ENCODE measurements at regions not wholly inside any gene's neighbourhood (a gene's known extent, or its start where the extent isn't known, plus 50 kb on each side); places are given as distances from the start of the nearest gene placed in this dataset.

- Histone ChIP-seq H3K36me3 (ENCODE audit: control insufficient read depth in 4 of 4, insufficient read depth in 3 of 4, low read depth in 1 of 4, low read length in 3 of 4) (no peaks in the 10 kb centered on the region), H3K27ac (ENCODE audit: low read depth in 1 of 2, low read length in 2 of 2) (no peak overlapping the region), H3K27me3 (ENCODE audit: control insufficient read depth in 4 of 4, insufficient read depth in 4 of 4, low read length in 3 of 4) (no peaks in the 10 kb centered on the region), H3K4me3 (ENCODE audit: low read depth in 1 of 3, low read length in 3 of 3) (no peak overlapping the region), H3K9ac (ENCODE audit: low read depth in 1 of 2, low read length in 2 of 2) (no peak overlapping the region), H3K9me3 (ENCODE audit: control insufficient read depth in 4 of 4, low read length in 3 of 4) (peaks cover 0 to 7% (median 0%) of the 10 kb centered on the region in 4 donors), H3K4me1 (ENCODE audit: control insufficient read depth in 4 of 4, insufficient read depth in 4 of 4, low read length in 3 of 4) (no peaks in the 10 kb centered on the region)
- WGBS: 90% methylated on average over 5 of the region's 5 CpGs
- DNase-seq (ENCODE audit: low spot score): no peak
- TF ChIP-seq GABPA (IDR thresholded peaks at IDR 0.05 in 1 of 2, conservative IDR thresholded peaks at IDR 0.05 in 1 of 2) (no peak), HNF4A (conservative IDR thresholded peaks at IDR 0.05) (no peak), MAX (IDR thresholded peaks at IDR 0.05) (no peak), TAF1 (conservative IDR thresholded peaks at IDR 0.05) (no peak), HNF4G (IDR thresholded peaks at IDR 0.05) (no peak), EGR1 (IDR thresholded peaks at IDR 0.05; ENCODE audit: low read depth in 2 of 2) (no peak), RAD21 (IDR thresholded peaks at IDR 0.05) (no peak), NR2F2 (IDR thresholded peaks at IDR 0.05) (no peak), FOXA2 (IDR thresholded peaks at IDR 0.05) (no peak), SP1 (IDR thresholded peaks at IDR 0.05) (no peak), FOXA1 (IDR thresholded peaks at IDR 0.05) (no peak), JUND (IDR thresholded peaks at IDR 0.05) (no peak), CTCF (IDR thresholded peaks at IDR 0.05; ENCODE audit: low read depth, low read length, missing input control) (no peak), ZBTB33 (IDR thresholded peaks at IDR 0.05) (no peak), ATF3 (IDR thresholded peaks at IDR 0.05) (no peak)
These were observed 112.3 kb upstream of the TOP3B start for GRCh38 chr22:22094921-22095320.

GRCh38 chr22:22094514-22094913, 111.9 kb upstream of the TOP3B start:
- H3K4me3 ChIP-seq (ENCODE audit: low read depth in 1 of 3, low read length in 3 of 3): no peak overlapping the region
- no peaks in the 10 kb centered on the region for H3K4me1 ChIP-seq (ENCODE audit: control insufficient read depth in 4 of 4, insufficient read depth in 4 of 4, low read length in 3 of 4)
- WGBS: 81% methylated on average over 6 of the region's 6 CpGs
- peaks cover 0 to 7% (median 0%) of the 10 kb centered on the region in 4 donors for H3K9me3 ChIP-seq (ENCODE audit: control insufficient read depth in 4 of 4, low read length in 3 of 4)
- H3K36me3 ChIP-seq (ENCODE audit: control insufficient read depth in 4 of 4, insufficient read depth in 3 of 4, low read depth in 1 of 4, low read length in 3 of 4): no peaks in the 10 kb centered on the region
- no peak overlapping the region for H3K9ac ChIP-seq (ENCODE audit: low read depth in 1 of 2, low read length in 2 of 2)
- TF ChIP-seq ZBTB33 (IDR thresholded peaks at IDR 0.05): no peak
- TF ChIP-seq EGR1 (IDR thresholded peaks at IDR 0.05; ENCODE audit: low read depth in 2 of 2): no peak
- no peak for TF ChIP-seq ATF3 (IDR thresholded peaks at IDR 0.05)
- TF ChIP-seq HNF4G (IDR thresholded peaks at IDR 0.05): no peak
- no peak for TF ChIP-seq YY1 (IDR thresholded peaks at IDR 0.05)
- no peak for TF ChIP-seq SP1 (IDR thresholded peaks at IDR 0.05)
- no peak for TF ChIP-seq TAF1 (conservative IDR thresholded peaks at IDR 0.05)
- no peak for TF ChIP-seq HNF4A (conservative IDR thresholded peaks at IDR 0.05)
- no peak for TF ChIP-seq GABPA (IDR thresholded peaks at IDR 0.05 in 1 of 2, conservative IDR thresholded peaks at IDR 0.05 in 1 of 2)
- TF ChIP-seq REST (IDR thresholded peaks at IDR 0.05): no peak
- TF ChIP-seq JUND (IDR thresholded peaks at IDR 0.05): no peak
- no peak for TF ChIP-seq FOXA2 (IDR thresholded peaks at IDR 0.05)
- no peak for TF ChIP-seq CTCF (IDR thresholded peaks at IDR 0.05; ENCODE audit: low read depth, low read length, missing input control)
- H3K27me3 ChIP-seq (ENCODE audit: control insufficient read depth in 4 of 4, insufficient read depth in 4 of 4, low read length in 3 of 4): no peaks in the 10 kb centered on the region
- no peak overlapping the region for H3K27ac ChIP-seq (ENCODE audit: low read depth in 1 of 2, low read length in 2 of 2)
- no peak for DNase-seq (ENCODE audit: low spot score)
